SH-SY5Y (cell line): ENCODE measurements at regions not wholly inside any gene's neighbourhood (a gene's known extent, or its start where the extent isn't known, plus 50 kb on each side); places are given as distances from the start of the nearest gene placed in this dataset.

ENCODE experiments used
- GATA2 ChIP-seq: IDR thresholded peaks from 2 replicates; pipeline ENCODE4 v1.6.1; 2011; ENCODE audit warnings: mild to moderate bottlenecking, low read depth, low read length
- GATA3 ChIP-seq: IDR thresholded peaks from 2 replicates; pipeline ENCODE4 v1.6.1; 2011; ENCODE audit warnings: low read depth, mild to moderate bottlenecking, low read length, moderate library complexity

DNA sequence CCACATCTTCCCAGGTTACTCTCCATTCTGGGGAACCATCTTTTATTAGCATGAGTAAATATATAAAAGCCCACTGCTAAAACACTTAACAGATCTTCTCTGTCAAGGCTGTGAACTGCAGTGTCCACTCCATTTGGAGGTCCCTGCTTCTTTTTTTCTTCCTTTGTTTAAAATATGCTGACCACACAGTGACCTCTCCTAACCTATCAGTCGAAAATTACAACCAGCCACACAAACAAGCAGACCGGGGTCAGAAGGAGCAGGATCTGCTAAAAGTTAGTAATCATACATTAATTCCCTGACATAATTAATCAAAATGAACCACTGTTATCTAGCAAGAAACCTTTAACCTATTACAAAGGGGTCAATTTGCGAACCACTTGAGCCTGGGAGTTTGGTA, 427.9 kb upstream of the NR2F2 start:
- TF ChIP-seq GATA3 = no peak
- TF ChIP-seq GATA2 = no peak
